Lower lobe of right lung (tissue), 2 donors: ENCODE measurements at regions not wholly inside any gene's neighbourhood (a gene's known extent, or its start where the extent isn't known, plus 50 kb on each side); places are given as distances from the start of the nearest gene placed in this dataset.

Source experiments
- ATAC-seq, 2 donors: fragments of 200-7000 bp; cut with Tn5 transposase; one replicate each; pipeline ENCODE4 v1.9.1; 2020 to 2022; ENCODE audit warnings: mild to moderate bottlenecking in 2 of 2, moderate library complexity in 2 of 2
- DNase-seq: peaks from one replicate; pipeline ENCODE4 v3.0.0-alpha.2; 2020
- H3K27ac ChIP-seq: fragments of 200-600 bp; one replicate; pipeline ENCODE4 v1.8.0; 2022
- H3K27me3 ChIP-seq: fragments of 200-600 bp; one replicate; pipeline ENCODE4 v1.8.0; 2022; ENCODE audit warnings: low read depth
- H3K36me3 ChIP-seq: fragments of 200-600 bp; one replicate; pipeline ENCODE4 v1.8.0; 2022; ENCODE audit warnings: mild to moderate bottlenecking
- H3K4me1 ChIP-seq: fragments of 200-600 bp; one replicate; pipeline ENCODE4 v1.8.0; 2022
- H3K4me3 ChIP-seq: fragments of 200-600 bp; one replicate; pipeline ENCODE4 v1.8.0; 2022; ENCODE audit warnings: mild to moderate bottlenecking
- H3K9me3 ChIP-seq: fragments of 200-600 bp; one replicate; pipeline ENCODE4 v1.8.0; 2022
- CTCF ChIP-seq: fragments of 200-600 bp; IDR thresholded peaks from one replicate; pipeline ENCODE4 v1.8.0; 2022; ENCODE audit warnings: antibody characterized with exemption, mild to moderate bottlenecking
- intact Hi-C: fragments of 100-400 bp; cut with DNase I; formaldehyde crosslinking; loops from one replicate; pipeline ENCODE4 v1.11.0; 2022
- donor health status: DM: no; HTN: yes; CAD: no; lungs with severe emphysema.

- H3K36me3 ChIP-seq = no peaks in the 10 kb centered on the region
- no peak overlapping the region for H3K4me3 ChIP-seq
- no peak for TF ChIP-seq CTCF
- no peak for ATAC-seq
- H3K27ac ChIP-seq = no peak overlapping the region
- no peaks in the 10 kb centered on the region for H3K4me1 ChIP-seq
- H3K9me3 ChIP-seq = no peaks in the 10 kb centered on the region
- no peak for DNase-seq
- intact Hi-C loops = no loop called here
- H3K27me3 ChIP-seq = no peaks in the 10 kb centered on the region
These were observed 135.2 kb upstream of the HMHB1 start for GRCh38 chr5:143676802-143677201.

GRCh38 chr5:143674469-143674786 lies 137.5 kb upstream of the HMHB1 start:
- Histone ChIP-seq H3K4me3 (no peak overlapping the region), H3K27me3 (no peaks in the 10 kb centered on the region), H3K36me3 (no peaks in the 10 kb centered on the region), H3K9me3 (no peaks in the 10 kb centered on the region), H3K27ac (peak overlapping the region; percentile 34), H3K4me1 (peaks cover 3% of the 10 kb centered on the region)
- intact Hi-C loops = no loop called here
- ATAC-seq (no peak), DNase-seq (no peak)
- TF ChIP-seq CTCF = no peak

- peaks cover 3% of the 10 kb centered on the region for H3K4me1 ChIP-seq
- H3K27me3 ChIP-seq = no peaks in the 10 kb centered on the region
- DNase-seq (no peak), ATAC-seq (peak in 1 of 2 donors; percentile 79)
- H3K36me3 ChIP-seq = no peaks in the 10 kb centered on the region
- intact Hi-C loops = no loop called here
- peak overlapping the region; percentile 34 for H3K27ac ChIP-seq
- H3K4me3 ChIP-seq = no peak overlapping the region
- H3K9me3 ChIP-seq = no peaks in the 10 kb centered on the region
- TF ChIP-seq CTCF = no peak
These were observed 138.1 kb upstream of the HMHB1 start for GRCh38 chr5:143673676-143674468.

- H3K9me3 ChIP-seq = no peaks in the 10 kb centered on the region
- no peaks in the 10 kb centered on the region for H3K27me3 ChIP-seq
- ATAC-seq (no peak), DNase-seq (no peak)
- intact Hi-C loops = no loop called here
- peaks cover 3% of the 10 kb centered on the region for H3K4me1 ChIP-seq
- peak overlapping the region; percentile 15 for H3K27ac ChIP-seq
- no peak overlapping the region for H3K4me3 ChIP-seq
- TF ChIP-seq CTCF = no peak
- no peaks in the 10 kb centered on the region for H3K36me3 ChIP-seq
These were observed 139.2 kb upstream of the HMHB1 start for GRCh38 chr5:143672806-143673205.

- Histone ChIP-seq H3K4me1 (peaks cover 3% of the 10 kb centered on the region), H3K4me3 (no peak overlapping the region), H3K27me3 (no peaks in the 10 kb centered on the region), H3K27ac (peak overlapping the region; percentile 34), H3K36me3 (no peaks in the 10 kb centered on the region), H3K9me3 (no peaks in the 10 kb centered on the region)
- no peak for DNase-seq
- peak; percentile 72 to 83 for ATAC-seq
- intact Hi-C loops = no loop called here
- TF ChIP-seq CTCF = no peak
These were observed 140.0 kb upstream of the HMHB1 start for GRCh38 chr5:143671674-143672569.
